CD8-positive, alpha-beta memory T cell (primary cell): ENCODE measurements at regions not wholly inside any gene's neighbourhood (a gene's known extent, or its start where the extent isn't known, plus 50 kb on each side); places are given as distances from the start of the nearest gene placed in this dataset.

Experiments used
- CTCF ChIA-PET: fragments of 350-600 bp; sonication (Branson Sonifier 250); formaldehyde crosslinking; loops from one replicate; lab custom pipeline; 2021; ENCODE audit warnings: antibody characterized with exemption; lab: Charles Lee
- POLR2A ChIA-PET: fragments of 350-600 bp; sonication (Branson Sonifier 250); formaldehyde crosslinking; loops from one replicate; lab custom pipeline; 2021; ENCODE audit warnings: antibody characterized with exemption; lab: Charles Lee
- DNase-seq, 5 donors: peaks; one replicate each; pipeline versions ENCODE4 v3.0.0 to v3.0.0-alpha.2; 2020 to 2022; ENCODE audit warnings: mixed read lengths in 1 of 5
- H3K27ac ChIP-seq: one replicate; pipeline ENCODE4 v1.7.0; 2013; ENCODE audit warnings: low read depth, mild to moderate bottlenecking, low read length, moderate library complexity
- H3K27me3 ChIP-seq: 2 replicates; pipeline ENCODE4 v1.7.0; 2013; ENCODE audit warnings: low read length, mild to moderate bottlenecking; ENCODE audit not compliant: insufficient read depth, poor library complexity, severe bottlenecking
- H3K36me3 ChIP-seq: 2 replicates; pipeline ENCODE4 v1.7.0; 2013; ENCODE audit warnings: mild to moderate bottlenecking, low read length, moderate library complexity; ENCODE audit not compliant: insufficient read depth
- H3K4me1 ChIP-seq: 2 replicates; pipeline ENCODE4 v1.7.0; 2013; ENCODE audit warnings: mild to moderate bottlenecking, low read length, moderate library complexity; ENCODE audit not compliant: insufficient read depth
- H3K4me3 ChIP-seq: 2 replicates; pipeline ENCODE4 v1.7.0; 2013; ENCODE audit warnings: mild to moderate bottlenecking, low read length
- H3K9me3 ChIP-seq: 2 replicates; pipeline ENCODE4 v1.7.0; 2013; ENCODE audit warnings: mild to moderate bottlenecking, low read length
- H3K27ac Mint-ChIP-seq, 8 donors: one replicate each; pipeline ENCODE4 v1.8.0; 2020 to 2021; ENCODE audit warnings: mixed read lengths in 8 of 8, mild to moderate bottlenecking in 6 of 8, inconsistent platforms in 3 of 8, moderate library complexity in 3 of 8
- H3K27me3 Mint-ChIP-seq, 2 donors: one replicate each; pipeline ENCODE4 v1.8.0; 2020 to 2021; ENCODE audit warnings: mixed read lengths in 2 of 2, mild to moderate bottlenecking in 1 of 2, moderate library complexity in 1 of 2
- H3K36me3 Mint-ChIP-seq, 3 donors: one replicate each; pipeline ENCODE4 v1.8.0; 2020 to 2021; ENCODE audit warnings: mixed read lengths in 3 of 3, inconsistent platforms in 1 of 3, mild to moderate bottlenecking in 1 of 3
- H3K4me1 Mint-ChIP-seq, 3 donors: one replicate each; pipeline ENCODE4 v1.8.0; 2020 to 2021; ENCODE audit warnings: mixed read lengths in 3 of 3, inconsistent platforms in 1 of 3, mild to moderate bottlenecking in 1 of 3
- H3K4me3 Mint-ChIP-seq, 7 donors: one replicate each; pipeline ENCODE4 v1.8.0; 2020 to 2021; ENCODE audit warnings: mixed read lengths in 7 of 7, mild to moderate bottlenecking in 6 of 7, moderate library complexity in 4 of 7, inconsistent platforms in 2 of 7
- H3K9me3 Mint-ChIP-seq, 5 donors: one replicate each; pipeline ENCODE4 v1.8.0; 2020 to 2022; ENCODE audit warnings: mixed read lengths in 5 of 5, mild to moderate bottlenecking in 3 of 5, moderate library complexity in 2 of 5, inconsistent platforms in 1 of 5

DNA sequence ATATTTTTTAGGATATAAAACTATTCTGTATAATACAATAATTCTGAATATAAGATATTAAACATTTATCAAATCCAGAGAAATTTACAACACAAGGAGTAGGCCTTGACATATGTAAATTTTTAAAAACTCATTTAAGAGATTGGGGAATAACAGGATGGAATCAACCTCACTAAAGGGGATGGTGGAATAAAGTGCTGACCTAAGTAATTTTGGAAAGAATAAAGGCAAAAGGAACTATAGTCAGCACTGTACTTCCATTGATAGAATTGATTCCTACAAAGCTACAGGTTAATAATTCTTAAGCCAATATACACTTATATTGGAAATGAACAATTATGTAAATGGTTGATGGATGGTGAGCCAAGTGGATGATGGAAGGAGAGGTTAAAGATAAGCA, 549.3 kb downstream of the TBL1XR1 start:
- POLR2A ChIA-PET, result no interaction called here
- peaks cover 0 to 5% (median 0%) of the 10 kb centered on the region in 5 donors for H3K9me3 Mint-ChIP-seq
- CTCF ChIA-PET, result no interaction called here
- Histone ChIP-seq H3K27me3 (no peaks in the 10 kb centered on the region), H3K4me3 (no peak overlapping the region), H3K36me3 (no peaks in the 10 kb centered on the region), H3K9me3 (no peaks in the 10 kb centered on the region), H3K27ac (no peak overlapping the region), H3K4me1 (no peaks in the 10 kb centered on the region)
- no peaks in the 10 kb centered on the region for H3K4me1 Mint-ChIP-seq
- H3K27me3 Mint-ChIP-seq, result no peaks in the 10 kb centered on the region
- DNase-seq, result no peak
- no peak overlapping the region for H3K27ac Mint-ChIP-seq
- H3K36me3 Mint-ChIP-seq, result no peaks in the 10 kb centered on the region
- H3K4me3 Mint-ChIP-seq, result no peak overlapping the region

DNA sequence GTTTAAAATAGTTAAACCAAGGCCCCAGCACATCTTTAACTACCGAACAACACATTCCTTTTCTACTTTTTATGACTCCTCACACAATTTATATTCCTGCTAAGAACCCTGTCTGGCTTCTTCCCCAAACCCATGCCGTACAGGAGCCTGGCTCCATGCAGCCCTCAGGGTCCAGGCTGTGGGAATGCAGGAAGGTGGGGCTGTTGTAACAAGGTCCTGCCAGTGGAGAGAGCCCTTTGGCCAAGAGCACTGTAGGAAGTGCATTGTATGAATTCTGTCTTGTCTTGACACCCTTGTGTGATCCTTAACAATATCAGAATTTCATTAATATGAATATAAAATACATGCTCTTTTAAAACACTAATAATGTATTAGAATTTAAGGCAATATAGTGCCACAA, 563.8 kb downstream of the TBL1XR1 start:
- Mint-ChIP-seq H3K27me3 (no peaks in the 10 kb centered on the region), H3K36me3 (no peaks in the 10 kb centered on the region), H3K27ac (no peak overlapping the region), H3K4me1 (no peaks in the 10 kb centered on the region), H3K9me3 (no peaks in the 10 kb centered on the region), H3K4me3 (no peak overlapping the region)
- H3K9me3 ChIP-seq, result no peaks in the 10 kb centered on the region
- no peak for DNase-seq
- ChIA-PET POLR2A (no interaction called here), CTCF (no interaction called here)
- no peak overlapping the region for H3K27ac ChIP-seq
- H3K4me3 ChIP-seq, result no peak overlapping the region
- H3K36me3 ChIP-seq, result no peaks in the 10 kb centered on the region
- no peaks in the 10 kb centered on the region for H3K27me3 ChIP-seq
- H3K4me1 ChIP-seq, result no peaks in the 10 kb centered on the region

DNA sequence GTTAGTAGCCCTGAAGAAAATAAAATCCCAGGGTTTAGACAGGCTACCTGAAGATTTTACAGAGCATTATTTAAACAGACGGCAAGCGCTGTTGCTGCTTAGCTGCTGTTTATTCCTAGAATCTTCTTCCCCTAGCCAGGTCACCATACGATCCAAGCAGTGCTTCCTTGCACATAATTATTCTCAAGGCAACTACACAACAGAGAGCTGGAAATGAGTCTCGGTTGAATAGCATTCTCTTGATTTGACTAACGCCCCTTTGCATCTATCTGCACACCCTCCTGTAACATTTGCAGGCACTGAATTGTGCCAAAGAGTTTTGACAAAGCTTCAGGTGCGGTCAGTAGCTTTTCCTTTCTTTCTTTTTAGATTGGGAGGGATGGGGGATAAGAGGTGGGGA, 564.4 kb downstream of the TBL1XR1 start:
- H3K4me3 ChIP-seq, result no peak overlapping the region
- H3K27ac ChIP-seq, result no peak overlapping the region
- Mint-ChIP-seq H3K4me1 (no peaks in the 10 kb centered on the region), H3K27me3 (no peaks in the 10 kb centered on the region), H3K4me3 (no peak overlapping the region), H3K27ac (no peak overlapping the region), H3K36me3 (no peaks in the 10 kb centered on the region), H3K9me3 (no peaks in the 10 kb centered on the region)
- no peaks in the 10 kb centered on the region for H3K9me3 ChIP-seq
- POLR2A ChIA-PET, result no interaction called here
- no peaks in the 10 kb centered on the region for H3K27me3 ChIP-seq
- H3K36me3 ChIP-seq, result no peaks in the 10 kb centered on the region
- DNase-seq, result no peak
- CTCF ChIA-PET, result no interaction called here
- H3K4me1 ChIP-seq, result no peaks in the 10 kb centered on the region

DNA sequence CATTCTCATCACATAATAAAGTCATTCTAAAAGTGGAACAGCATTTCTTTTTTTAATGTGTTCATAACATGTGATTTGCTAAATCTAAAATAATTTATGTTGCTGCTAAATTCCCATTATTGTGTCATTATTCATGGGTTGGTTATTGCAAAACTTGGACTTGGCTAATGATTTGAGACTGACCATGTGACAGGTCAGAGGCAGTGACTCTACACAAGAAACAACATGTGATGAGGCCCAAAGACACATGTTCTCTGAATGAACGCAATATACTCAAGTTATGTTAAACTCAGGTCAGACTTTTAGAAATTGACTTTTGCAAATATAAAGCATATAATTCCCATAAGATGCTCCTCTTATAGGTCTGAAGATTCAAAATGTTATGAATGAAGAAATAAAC, 566.1 kb downstream of the TBL1XR1 start:
- H3K9me3 ChIP-seq, result no peaks in the 10 kb centered on the region
- H3K4me1 ChIP-seq, result no peaks in the 10 kb centered on the region
- CTCF ChIA-PET, result no interaction called here
- no peaks in the 10 kb centered on the region for H3K36me3 Mint-ChIP-seq
- H3K27ac ChIP-seq, result no peak overlapping the region
- H3K4me1 Mint-ChIP-seq, result no peaks in the 10 kb centered on the region
- peaks cover 0 to 2% (median 0%) of the 10 kb centered on the region in 5 donors for H3K9me3 Mint-ChIP-seq
- no peak for DNase-seq
- no peaks in the 10 kb centered on the region for H3K27me3 ChIP-seq
- H3K4me3 Mint-ChIP-seq, result no peak overlapping the region
- POLR2A ChIA-PET, result no interaction called here
- H3K27me3 Mint-ChIP-seq, result no peaks in the 10 kb centered on the region
- H3K27ac Mint-ChIP-seq, result no peak overlapping the region
- H3K36me3 ChIP-seq, result no peaks in the 10 kb centered on the region
- H3K4me3 ChIP-seq, result no peak overlapping the region

DNA sequence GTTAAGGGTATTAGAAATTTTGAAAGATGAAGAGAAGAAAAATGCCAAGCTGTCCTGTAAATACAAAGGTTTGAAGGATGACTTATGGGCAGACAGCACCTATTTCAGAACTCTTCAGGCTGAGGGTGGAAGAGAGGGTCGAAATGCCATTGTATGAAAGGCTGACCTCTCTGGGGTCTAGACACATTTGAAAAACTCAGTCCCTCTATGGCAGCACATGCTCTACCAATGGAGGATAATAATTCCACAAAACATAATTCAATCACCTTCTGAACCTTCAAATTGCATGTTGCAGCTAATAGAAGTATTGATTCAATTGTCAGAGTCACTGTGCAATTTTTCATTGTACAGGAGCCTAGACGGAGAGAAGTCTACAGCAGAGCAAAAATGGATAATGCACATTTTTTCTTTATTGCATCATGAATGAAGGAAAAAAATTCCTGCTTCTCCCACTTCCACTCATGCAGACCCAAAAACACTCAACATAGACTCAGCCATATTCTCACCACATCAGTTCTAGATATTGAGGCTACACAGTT, 569.1 kb downstream of the TBL1XR1 start:
- ChIA-PET CTCF (no interaction called here), POLR2A (no interaction called here)
- Histone ChIP-seq H3K4me3 (no peak overlapping the region), H3K27ac (no peak overlapping the region), H3K27me3 (no peaks in the 10 kb centered on the region), H3K36me3 (no peaks in the 10 kb centered on the region), H3K4me1 (no peaks in the 10 kb centered on the region), H3K9me3 (no peaks in the 10 kb centered on the region)
- Mint-ChIP-seq H3K36me3 (peaks cover 0 to 1% (median 0%) of the 10 kb centered on the region in 3 donors), H3K27me3 (no peaks in the 10 kb centered on the region), H3K27ac (no peak overlapping the region), H3K4me1 (no peaks in the 10 kb centered on the region), H3K4me3 (no peak overlapping the region), H3K9me3 (peaks cover 0 to 4% (median 0%) of the 10 kb centered on the region in 5 donors)
- DNase-seq, result no peak

DNA sequence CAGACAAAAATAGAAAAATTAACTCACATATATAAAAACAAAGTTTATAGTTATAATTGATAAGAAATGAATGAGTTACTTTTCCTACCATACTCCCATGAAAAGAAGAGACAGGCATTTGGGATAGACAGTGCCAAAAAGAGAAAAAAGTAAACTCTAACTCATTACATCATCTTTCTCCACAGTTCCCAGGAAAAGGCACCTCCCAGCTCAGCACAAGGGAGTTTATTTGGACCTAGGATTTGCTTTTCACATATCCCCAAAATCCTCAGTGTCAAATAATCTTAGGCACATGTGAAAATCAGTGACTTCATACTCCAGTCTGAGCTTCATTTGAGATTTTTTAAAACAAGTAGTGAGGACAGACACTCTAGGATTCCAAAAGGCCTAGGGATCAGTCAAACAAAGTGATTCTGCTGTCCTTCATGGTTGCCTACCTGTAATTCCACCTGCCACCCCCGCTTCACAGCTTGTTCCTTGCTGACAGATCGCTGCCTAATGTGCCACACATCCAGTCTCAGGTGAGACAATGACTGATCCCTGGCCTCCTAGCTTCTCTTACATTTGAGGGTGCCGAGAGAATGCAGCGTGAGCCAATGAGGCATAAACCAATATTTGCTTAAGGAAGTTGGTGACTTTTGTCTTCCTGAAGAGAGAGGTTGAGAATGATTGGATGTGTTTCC, 573.7 kb downstream of the TBL1XR1 start:
- H3K27ac ChIP-seq, result no peak overlapping the region
- no peaks in the 10 kb centered on the region for H3K4me1 Mint-ChIP-seq
- DNase-seq, result no peak
- no peaks in the 10 kb centered on the region for H3K36me3 ChIP-seq
- no peak overlapping the region for H3K4me3 ChIP-seq
- no peaks in the 10 kb centered on the region for H3K9me3 ChIP-seq
- H3K27me3 Mint-ChIP-seq, result no peaks in the 10 kb centered on the region
- H3K36me3 Mint-ChIP-seq, result peaks cover 0 to 1% (median 0%) of the 10 kb centered on the region in 3 donors
- H3K4me1 ChIP-seq, result no peaks in the 10 kb centered on the region
- CTCF ChIA-PET, result no interaction called here
- H3K27ac Mint-ChIP-seq, result no peak overlapping the region
- POLR2A ChIA-PET, result no interaction called here
- H3K27me3 ChIP-seq, result no peaks in the 10 kb centered on the region
- H3K9me3 Mint-ChIP-seq, result peaks cover 0 to 4% (median 0%) of the 10 kb centered on the region in 5 donors
- H3K4me3 Mint-ChIP-seq, result no peak overlapping the region

DNA sequence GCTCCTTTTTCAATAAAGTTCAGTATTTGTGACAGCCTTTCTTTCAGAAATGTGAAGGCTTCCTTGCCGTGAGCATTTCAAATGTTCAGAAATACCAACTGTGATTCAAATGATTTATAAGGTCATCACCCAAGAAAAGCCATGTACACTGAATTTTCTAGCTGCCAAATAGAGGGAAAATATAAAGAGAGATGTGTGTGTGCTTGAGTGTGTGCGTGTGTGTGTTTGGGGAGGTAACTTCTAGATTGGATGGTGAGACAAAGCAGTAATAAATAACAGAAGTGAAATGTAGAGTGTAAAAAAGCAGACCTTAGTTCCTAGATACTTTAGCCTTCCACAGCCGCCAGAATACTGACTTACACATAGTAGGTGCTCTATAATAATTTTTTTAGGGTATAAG, 577.4 kb downstream of the TBL1XR1 start:
- Histone ChIP-seq H3K27ac (no peak overlapping the region), H3K36me3 (no peaks in the 10 kb centered on the region), H3K9me3 (no peaks in the 10 kb centered on the region), H3K27me3 (no peaks in the 10 kb centered on the region), H3K4me1 (no peaks in the 10 kb centered on the region), H3K4me3 (no peak overlapping the region)
- CTCF ChIA-PET, result no interaction called here
- no peak overlapping the region for H3K27ac Mint-ChIP-seq
- H3K4me3 Mint-ChIP-seq, result no peak overlapping the region
- no peak for DNase-seq
- H3K9me3 Mint-ChIP-seq, result peaks cover 0 to 1% (median 0%) of the 10 kb centered on the region in 5 donors
- no peaks in the 10 kb centered on the region for H3K4me1 Mint-ChIP-seq
- H3K27me3 Mint-ChIP-seq, result no peaks in the 10 kb centered on the region
- peaks cover 0 to under 1% (median 0%) of the 10 kb centered on the region in 3 donors for H3K36me3 Mint-ChIP-seq
- POLR2A ChIA-PET, result no interaction called here

DNA sequence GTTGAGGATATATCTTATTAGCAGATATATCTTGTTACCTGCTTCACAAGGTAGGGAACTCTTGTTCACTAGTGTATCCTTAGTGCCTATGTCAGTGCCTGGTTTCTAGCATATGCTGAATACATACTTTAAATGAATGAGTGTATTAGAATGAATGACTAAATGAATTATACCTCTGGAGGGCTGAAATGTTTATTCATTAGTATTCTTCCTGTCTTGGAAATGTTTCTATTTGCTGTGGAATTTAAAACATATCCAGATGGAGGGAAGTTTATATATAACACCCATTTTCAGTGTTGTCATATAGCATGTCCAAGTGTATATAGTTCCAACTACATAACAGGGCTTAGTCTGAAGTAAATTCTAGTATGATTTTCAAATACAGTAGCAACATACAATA, 581.5 kb downstream of the TBL1XR1 start:
- H3K36me3 ChIP-seq, result no peaks in the 10 kb centered on the region
- Mint-ChIP-seq H3K4me1 (no peaks in the 10 kb centered on the region), H3K36me3 (no peaks in the 10 kb centered on the region), H3K4me3 (no peak overlapping the region), H3K27me3 (no peaks in the 10 kb centered on the region), H3K27ac (no peak overlapping the region), H3K9me3 (no peaks in the 10 kb centered on the region)
- no peaks in the 10 kb centered on the region for H3K27me3 ChIP-seq
- H3K4me1 ChIP-seq, result no peaks in the 10 kb centered on the region
- no peak overlapping the region for H3K27ac ChIP-seq
- ChIA-PET POLR2A (no interaction called here), CTCF (no interaction called here)
- no peaks in the 10 kb centered on the region for H3K9me3 ChIP-seq
- no peak overlapping the region for H3K4me3 ChIP-seq
- no peak for DNase-seq
